A673 (cell line): ENCODE measurements at regions not wholly inside any gene's neighbourhood (a gene's known extent, or its start where the extent isn't known, plus 50 kb on each side); places are given as distances from the start of the nearest gene placed in this dataset.

Experiments
- EZH2 ChIP-seq: fragments of 200-600 bp; sonication (generic); IDR thresholded peaks from 2 replicates; pipeline ENCODE4 v1.6.1; 2017; ENCODE audit warnings: borderline replicate concordance, low read depth, mild to moderate bottlenecking, mixed read lengths, antibody characterized with exemption, low read length; ENCODE audit not compliant: poor library complexity, severe bottlenecking
- TF ChIP-seq, protein P1 (sequence below): fragments of 300-800, 200-600 bp; sonication (generic); conservative IDR thresholded peaks from 2 replicates; pipeline ENCODE4 v1.5.1; 2017; ENCODE audit warnings: low read depth, mild to moderate bottlenecking, antibody characterized with exemption, low read length, moderate library complexity, mixed read lengths

DNA sequence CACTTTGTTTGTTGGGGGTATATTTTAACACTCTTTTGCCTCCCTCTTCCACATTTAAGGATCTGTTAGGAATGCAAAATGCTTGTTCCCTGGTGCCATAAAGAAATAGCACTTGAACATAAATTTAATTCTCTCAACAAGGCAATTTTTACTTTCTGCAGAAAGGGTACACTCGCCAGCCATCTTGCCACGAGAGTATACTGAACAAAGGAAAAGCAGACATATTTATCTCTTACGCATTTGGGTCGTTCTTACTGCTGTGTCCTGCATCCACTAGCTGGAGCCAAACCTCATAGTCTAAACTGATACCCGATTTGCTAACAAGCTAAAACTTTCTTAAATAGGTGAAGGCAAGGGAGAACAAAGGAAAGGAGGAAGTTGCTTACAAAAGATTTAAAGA, 129.5 kb downstream of the B3GNT2 start:
- TF ChIP-seq, protein P1, sequence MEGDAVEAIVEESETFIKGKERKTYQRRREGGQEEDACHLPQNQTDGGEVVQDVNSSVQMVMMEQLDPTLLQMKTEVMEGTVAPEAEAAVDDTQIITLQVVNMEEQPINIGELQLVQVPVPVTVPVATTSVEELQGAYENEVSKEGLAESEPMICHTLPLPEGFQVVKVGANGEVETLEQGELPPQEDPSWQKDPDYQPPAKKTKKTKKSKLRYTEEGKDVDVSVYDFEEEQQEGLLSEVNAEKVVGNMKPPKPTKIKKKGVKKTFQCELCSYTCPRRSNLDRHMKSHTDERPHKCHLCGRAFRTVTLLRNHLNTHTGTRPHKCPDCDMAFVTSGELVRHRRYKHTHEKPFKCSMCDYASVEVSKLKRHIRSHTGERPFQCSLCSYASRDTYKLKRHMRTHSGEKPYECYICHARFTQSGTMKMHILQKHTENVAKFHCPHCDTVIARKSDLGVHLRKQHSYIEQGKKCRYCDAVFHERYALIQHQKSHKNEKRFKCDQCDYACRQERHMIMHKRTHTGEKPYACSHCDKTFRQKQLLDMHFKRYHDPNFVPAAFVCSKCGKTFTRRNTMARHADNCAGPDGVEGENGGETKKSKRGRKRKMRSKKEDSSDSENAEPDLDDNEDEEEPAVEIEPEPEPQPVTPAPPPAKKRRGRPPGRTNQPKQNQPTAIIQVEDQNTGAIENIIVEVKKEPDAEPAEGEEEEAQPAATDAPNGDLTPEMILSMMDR: no peak
- TF ChIP-seq EZH2: no peak
